ENCODE measurements at regions not wholly inside any gene's neighbourhood (a gene's known extent, or its start where the extent isn't known, plus 50 kb on each side); places are given as distances from the start of the nearest gene placed in this dataset.

DNA sequence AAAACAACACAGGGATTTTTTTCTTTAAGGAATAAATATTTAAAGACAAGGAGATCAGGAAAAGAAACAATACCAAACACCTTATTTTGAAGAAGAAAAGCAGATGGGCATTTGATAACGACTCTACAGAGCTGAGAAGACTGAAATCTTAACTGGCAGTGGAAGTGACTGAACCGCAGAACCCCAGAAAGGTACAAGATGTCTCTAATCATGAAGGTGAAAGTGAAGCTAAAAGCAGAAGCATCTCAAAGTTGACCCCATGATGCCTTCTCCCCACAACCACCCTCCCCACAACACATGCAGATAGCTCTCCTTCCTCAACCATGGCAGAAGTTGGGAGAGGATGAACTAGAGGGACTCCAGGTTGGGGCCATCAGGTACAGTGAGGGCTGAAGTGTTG is 129.6 kb downstream of the ZNF648 start:
- TF ChIP-seq GATA2 (IDR thresholded peaks at IDR 0.05; ENCODE audit: low read depth, low read length) = no peak
- TF ChIP-seq GATA3 (IDR thresholded peaks at IDR 0.05; ENCODE audit: low read depth, low read length) = no peak
